Activated CD8-positive, alpha-beta memory T cell treated with anti-CD3 and anti-CD28 coated beads, Interleukin-2, amount 50 U/mL, for 48 hours (primary cell): ENCODE measurements at regions not wholly inside any gene's neighbourhood (a gene's known extent, or its start where the extent isn't known, plus 50 kb on each side); places are given as distances from the start of the nearest gene placed in this dataset.

ENCODE experiments used
- DNase-seq: peaks from one replicate; pipeline ENCODE4 v3.0.0-alpha.2; 2020

GRCh38 chr5:159424123-159424522 is 93.8 kb upstream of the IL12B start:
- DNase-seq, result no peak

DNA sequence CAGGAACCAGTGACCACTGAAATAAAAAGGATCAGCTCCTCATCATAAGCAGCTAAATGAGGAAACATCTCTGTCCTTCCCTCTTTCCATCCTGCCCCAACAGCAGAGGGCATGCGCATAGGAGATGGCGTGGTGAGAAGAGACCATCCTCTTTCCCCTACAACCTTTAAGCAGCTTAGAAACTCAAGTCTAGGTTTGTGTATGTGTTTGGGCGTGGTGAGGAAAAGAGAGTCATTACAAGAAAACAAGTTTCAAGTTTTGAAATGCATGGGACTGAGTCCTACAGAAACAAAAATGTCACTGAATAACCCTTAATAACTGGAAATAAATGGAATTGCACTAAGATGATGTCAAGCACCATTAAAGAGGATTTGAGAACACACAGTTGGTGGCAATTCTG is 96.4 kb upstream of the IL12B start:
- DNase-seq, result no peak

DNA sequence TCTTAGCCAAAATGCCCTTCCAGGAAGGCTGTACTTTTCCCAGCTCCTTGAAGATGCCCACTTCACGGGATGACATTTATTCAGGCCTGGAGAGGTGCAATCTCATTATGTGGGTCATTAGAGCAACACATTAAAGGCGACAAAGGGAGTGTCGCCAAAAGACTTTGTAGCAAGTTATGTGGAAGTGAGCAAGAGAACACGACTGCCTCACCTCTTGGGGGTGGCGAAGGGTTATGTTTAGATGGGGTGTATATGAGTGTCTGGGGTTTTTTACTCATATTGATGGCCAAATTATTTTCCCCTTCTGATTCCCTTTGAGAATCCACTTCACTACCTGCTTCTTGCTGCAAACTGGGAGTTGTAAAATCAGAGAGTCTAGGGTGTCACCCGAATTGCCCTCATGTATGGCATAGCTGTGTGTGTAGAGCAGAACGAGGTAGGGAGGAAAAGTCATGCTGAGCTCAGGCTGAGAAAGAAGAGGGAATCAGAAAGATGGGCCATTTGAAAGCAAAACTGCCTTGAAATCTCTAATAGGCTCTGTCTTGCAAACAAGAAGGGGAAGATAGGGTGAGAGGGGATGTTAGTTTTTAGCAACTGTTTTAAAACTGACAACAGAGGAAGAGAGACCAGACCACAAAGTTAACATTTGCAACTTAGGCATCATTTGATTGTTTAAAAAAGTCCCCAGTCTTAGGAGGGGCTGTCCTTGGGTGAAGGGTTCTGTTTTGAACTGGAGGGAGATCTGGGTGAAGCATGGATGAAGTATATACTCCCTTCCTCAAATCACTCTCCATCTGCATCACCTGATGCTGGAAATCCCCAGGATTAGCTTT is 97.1 kb upstream of the IL12B start:
- no peak for DNase-seq

- no peak for DNase-seq
Measured at GRCh38 chr5:159430361-159431012, 100.2 kb upstream of the IL12B start.

GRCh38 chr5:159435855-159436254 is 105.6 kb upstream of the IL12B start:
- DNase-seq, result no peak

GRCh38 chr5:159438092-159438491 is 107.8 kb upstream of the IL12B start:
- DNase-seq, result no peak

GRCh38 chr5:159439002-159439401 is 108.7 kb upstream of the IL12B start:
- DNase-seq, result no peak

DNA sequence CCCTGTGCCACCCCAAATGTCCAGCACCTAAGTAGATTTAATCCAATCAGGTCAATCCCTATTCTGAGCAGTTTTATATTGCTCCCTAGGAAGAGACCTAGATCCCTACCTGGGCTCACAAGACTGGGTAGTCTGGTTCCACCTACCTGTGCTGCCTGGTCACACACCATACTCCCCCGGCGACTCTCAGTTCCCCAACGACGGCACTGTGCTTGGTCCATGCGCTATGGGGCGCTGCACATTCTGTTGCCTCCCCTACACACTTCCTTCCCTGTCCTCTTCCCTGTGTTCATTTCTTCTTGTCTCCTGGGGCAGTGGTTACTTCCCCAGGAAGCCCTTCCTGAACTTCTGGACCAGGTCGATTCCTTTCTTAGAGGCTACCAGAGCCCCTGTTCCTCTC is 109.9 kb upstream of the IL12B start:
- DNase-seq, result no peak

GRCh38 chr5:159440968-159441367 is 110.7 kb upstream of the IL12B start:
- DNase-seq, result no peak

DNA sequence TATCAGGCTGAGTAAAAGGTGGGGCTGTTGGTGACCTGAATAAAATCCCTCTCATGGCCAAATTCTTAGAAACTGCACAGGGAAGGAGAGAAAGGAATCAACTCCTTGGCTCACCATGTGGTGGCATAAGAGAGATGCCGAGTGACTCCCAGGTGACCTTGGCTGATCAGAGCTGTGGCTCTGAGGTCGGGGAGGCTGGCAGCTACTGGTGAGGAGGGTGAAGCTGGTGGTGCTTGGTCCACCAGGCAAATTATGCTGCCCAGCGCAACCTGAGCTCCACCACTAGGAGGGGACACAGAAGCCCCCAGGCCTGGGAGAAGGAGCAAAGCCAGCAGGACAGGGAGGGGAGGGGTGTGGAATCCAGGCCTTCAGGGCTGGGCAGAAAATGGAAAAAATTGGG is 111.2 kb upstream of the IL12B start:
- DNase-seq, result no peak

- DNase-seq, result no peak
Measured at GRCh38 chr5:159442206-159442850, 112.0 kb upstream of the IL12B start.

- DNase-seq, result no peak
Measured at GRCh38 chr5:159444441-159445082, 114.3 kb upstream of the IL12B start.

- no peak for DNase-seq
Measured at GRCh38 chr5:159447116-159447515, 116.8 kb upstream of the IL12B start.

GRCh38 chr5:159448841-159449407 is 118.6 kb upstream of the IL12B start:
- no peak for DNase-seq

GRCh38 chr5:159449925-159450324 is 119.6 kb upstream of the IL12B start:
- DNase-seq, result no peak

- no peak for DNase-seq
Measured at GRCh38 chr5:159450417-159450816, 120.1 kb upstream of the IL12B start.

DNA sequence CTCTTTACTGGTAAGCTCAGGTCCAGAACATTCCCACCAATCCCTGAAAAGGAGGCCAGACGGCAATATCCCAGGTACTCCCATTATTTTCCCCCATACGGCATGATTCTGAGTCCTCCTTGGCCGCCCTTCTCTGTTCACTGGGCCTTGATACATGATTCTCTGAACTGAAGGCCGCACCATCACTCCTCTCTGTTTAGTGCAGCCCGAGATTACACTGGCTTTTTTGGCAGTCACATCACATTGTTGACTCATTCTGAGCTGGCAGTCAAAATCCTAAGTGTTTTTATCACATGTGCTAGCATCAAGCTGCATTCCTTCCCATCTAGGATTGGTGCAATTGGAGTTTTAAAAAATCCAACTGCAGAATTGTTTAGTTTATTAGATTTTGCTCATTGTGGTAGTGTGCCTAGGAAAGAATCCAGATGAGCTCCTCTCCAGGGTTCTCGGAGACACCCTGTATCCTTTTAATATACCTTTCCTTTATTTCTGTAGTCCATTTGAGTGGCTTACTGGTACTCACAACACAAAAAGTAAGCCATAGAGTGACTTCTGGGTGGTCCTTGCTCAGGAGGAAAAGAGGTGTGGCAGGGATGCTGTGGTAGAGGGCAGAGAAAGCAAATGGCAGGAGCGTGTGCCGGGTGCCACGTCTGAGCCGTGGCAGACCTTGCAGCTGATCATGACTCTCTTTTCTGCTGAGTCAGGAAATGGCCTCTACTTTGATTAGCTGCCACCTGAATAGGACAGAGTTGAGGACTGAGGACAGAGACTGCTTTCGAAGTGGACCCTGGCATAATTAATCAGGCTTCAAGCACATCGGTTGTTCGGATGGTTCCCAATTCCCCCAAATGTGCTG is 121.1 kb upstream of the IL12B start:
- DNase-seq, result no peak

- no peak for DNase-seq
Measured at GRCh38 chr5:159452480-159453167, 122.3 kb upstream of the IL12B start.

GRCh38 chr5:159453209-159453608 is 122.9 kb upstream of the IL12B start:
- DNase-seq, result peak; percentile 37

DNA sequence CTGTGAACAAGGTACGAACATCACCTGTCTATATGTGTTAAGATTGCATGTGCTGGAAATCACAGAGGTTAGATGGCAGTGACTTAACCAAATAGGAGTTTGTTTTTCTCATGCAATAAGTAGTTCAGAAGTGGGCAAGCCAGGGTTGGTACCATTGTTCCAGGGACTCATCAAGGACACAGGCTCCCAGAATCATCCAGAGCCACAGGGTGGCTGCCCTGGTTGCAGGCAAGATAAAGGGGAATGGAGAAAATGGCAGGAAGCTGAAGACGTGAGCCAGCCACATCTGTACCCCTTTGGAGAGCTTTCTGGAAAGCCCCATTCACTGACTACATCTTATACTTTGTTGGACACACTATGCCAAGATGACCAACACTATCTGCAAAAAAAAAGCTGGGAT is 126.0 kb upstream of the IL12B start:
- peak; percentile 44 for DNase-seq

- DNase-seq, result peak; percentile 60
Measured at GRCh38 chr5:159456722-159457465, 126.6 kb upstream of the IL12B start.
